ENCODE measurements at regions not wholly inside any gene's neighbourhood (a gene's known extent, or its start where the extent isn't known, plus 50 kb on each side); places are given as distances from the start of the nearest gene placed in this dataset.

- TF ChIP-seq ZFX (IDR thresholded peaks at IDR 0.05; ENCODE audit: borderline replicate concordance) (no peak), CTCF (IDR thresholded peaks at IDR 0.05) (no peak)
- H3K27ac ChIP-seq = no peak overlapping the region
Observed at GRCh38 chr1:212495766-212496494, 63.2 kb downstream of the NENF start.

- TF ChIP-seq ZFX (IDR thresholded peaks at IDR 0.05; ENCODE audit: borderline replicate concordance) (no peak), CTCF (IDR thresholded peaks at IDR 0.05) (no peak)
- no peak overlapping the region for H3K27ac ChIP-seq
Observed at GRCh38 chr1:212496682-212497081, 64.0 kb downstream of the NENF start.

GRCh38 chr1:212497553-212497952 is 64.8 kb downstream of the NENF start:
- no peak overlapping the region for H3K27ac ChIP-seq
- TF ChIP-seq ZFX (IDR thresholded peaks at IDR 0.05; ENCODE audit: borderline replicate concordance) (no peak), CTCF (IDR thresholded peaks at IDR 0.05) (no peak)

- no peak for TF ChIP-seq CTCF (IDR thresholded peaks at IDR 0.05)
- no peak for TF ChIP-seq ZFX (IDR thresholded peaks at IDR 0.05; ENCODE audit: borderline replicate concordance)
- no peak overlapping the region for H3K27ac ChIP-seq
Observed at GRCh38 chr1:212498283-212499040, 65.7 kb downstream of the NENF start.

- TF ChIP-seq CTCF (IDR thresholded peaks at IDR 0.05) (no peak), ZFX (IDR thresholded peaks at IDR 0.05; ENCODE audit: borderline replicate concordance) (no peak)
Observed at GRCh38 chr1:212500351-212500750, 67.6 kb downstream of the NENF start.

GRCh38 chr1:212500983-212501382 is 68.3 kb downstream of the NENF start:
- no peak for TF ChIP-seq CTCF (IDR thresholded peaks at IDR 0.05)
- TF ChIP-seq ZFX (IDR thresholded peaks at IDR 0.05; ENCODE audit: borderline replicate concordance) = no peak
- no peak overlapping the region for H3K27ac ChIP-seq

More at GRCh38 chr1:212500351-212500750, 67.6 kb downstream of the NENF start:
- no peak overlapping the region for H3K27ac ChIP-seq

- TF ChIP-seq ZFX (IDR thresholded peaks at IDR 0.05; ENCODE audit: borderline replicate concordance) = no peak
- no peak for TF ChIP-seq CTCF (IDR thresholded peaks at IDR 0.05)
Observed at GRCh38 chr1:212503714-212504113, 71.0 kb downstream of the NENF start.

More at GRCh38 chr1:212503714-212504113, 71.0 kb downstream of the NENF start:
- no peak overlapping the region for H3K27ac ChIP-seq
